Panc1 (cell line): ENCODE measurements at regions not wholly inside any gene's neighbourhood (a gene's known extent, or its start where the extent isn't known, plus 50 kb on each side); places are given as distances from the start of the nearest gene placed in this dataset.

ENCODE experiments used
- ATAC-seq: fragments of 200-7000 bp; cut with Tn5 transposase; 2 replicates; pipeline ENCODE4 v1.9.1; 2020; ENCODE audit warnings: mild to moderate bottlenecking, moderate library complexity
- BruUV-seq: library from RNA; stranded (reverse); fragments of 400-500 nt; replicated peaks from 2 replicates; lab custom pipeline; 2021; lab: Mats Ljungman, UMichigan
- CTCF ChIA-PET: fragments of 300-600 bp; sonication (Branson Sonifier 250); formaldehyde crosslinking; loops from one replicate; lab custom pipeline; 2022; ENCODE audit warnings: antibody characterized with exemption; lab: Charles Lee
- POLR2A ChIA-PET: fragments of 300-600 bp; sonication (Branson Sonifier 250); formaldehyde crosslinking; loops from one replicate; lab custom pipeline; 2022; ENCODE audit warnings: antibody characterized with exemption; lab: Charles Lee
- DNase-seq: peaks from one replicate; pipeline ENCODE4 v3.0.0-alpha.2; 2010; ENCODE audit warnings: low read depth, low spot score
- H3K27ac ChIP-seq: 2 replicates; pipeline ENCODE4 v1.5.1; 2011; ENCODE audit warnings: mild to moderate bottlenecking, low read length, inconsistent platforms
- H3K27me3 ChIP-seq: fragments of 200-500 bp; sonication (Bioruptor generic); 2 replicates; pipeline ENCODE4 v1.6.0; 2014; ENCODE audit warnings: low read length, inconsistent platforms; ENCODE audit not compliant: control insufficient read depth, insufficient read depth
- H3K36me3 ChIP-seq: fragments of 200-500 bp; sonication (Bioruptor generic); 2 replicates; pipeline ENCODE4 v1.5.1; 2014; ENCODE audit warnings: inconsistent platforms, mild to moderate bottlenecking, low read length, moderate library complexity; ENCODE audit not compliant: control insufficient read depth, insufficient read depth
- H3K4me1 ChIP-seq: 2 replicates; pipeline ENCODE4 v1.5.1; 2011; ENCODE audit warnings: inconsistent platforms, mild to moderate bottlenecking, low read length, moderate library complexity; ENCODE audit not compliant: control insufficient read depth, insufficient read depth
- H3K4me3 ChIP-seq, 2 experiments: 2 replicates each; pipeline ENCODE4 v1.5.1; 2011 to 2012; ENCODE audit warnings: low read depth in 2 of 2, low read length in 2 of 2, mild to moderate bottlenecking in 2 of 2, inconsistent platforms in 1 of 2, moderate library complexity in 1 of 2
- H3K9me3 ChIP-seq: fragments of 200-500 bp; sonication (Bioruptor generic); 2 replicates; pipeline ENCODE4 v1.5.1; 2014; ENCODE audit warnings: low read depth, mild to moderate bottlenecking, inconsistent platforms, low read length, moderate library complexity; ENCODE audit not compliant: control insufficient read depth, insufficient read depth
- POLR2AphosphoS5 ChIP-seq: IDR thresholded peaks from 2 replicates; pipeline ENCODE4 v1.6.1; 2012; ENCODE audit warnings: mild to moderate bottlenecking, low read depth, low read length, moderate library complexity
- REST ChIP-seq, 2 experiments: IDR thresholded peaks; 2 replicates each; pipeline ENCODE4 v1.6.1; 2011 to 2012; ENCODE audit warnings: low read depth in 2 of 2, control low read depth in 1 of 2, low read length in 1 of 2, mild to moderate bottlenecking in 1 of 2, moderate library complexity in 1 of 2; ENCODE audit not compliant: insufficient read depth in 1 of 2
- SIN3A ChIP-seq: IDR thresholded peaks from 2 replicates; pipeline ENCODE4 v1.6.1; 2012; ENCODE audit warnings: low read depth, mild to moderate bottlenecking, low read length, moderate library complexity, borderline replicate concordance; ENCODE audit not compliant: insufficient read depth
- TCF7L2 ChIP-seq: IDR thresholded peaks from 2 replicates; pipeline ENCODE4 v1.6.1; 2011; ENCODE audit warnings: mild to moderate bottlenecking, low read depth, low read length, inconsistent platforms
- in situ Hi-C: cut with HindIII; loops from 2 replicates; pipeline ENCODE4 v1.10.0; 2016; ENCODE audit warnings: low sequenced_read_pairs, low pct_unique_long_range_greater_than_20kb
- intact Hi-C: fragments of 100-400 bp; cut with micrococcal nuclease; formaldehyde crosslinking; loops from one replicate; pipeline ENCODE4 v1.10.0; 2022; ENCODE audit not compliant: unreplicated experiment
- TF ChIP-seq, protein P1 (sequence below): fragments of 450-650 bp; IDR thresholded peaks from 2 replicates; pipeline ENCODE4 v1.5.1; 2017; ENCODE audit warnings: mild to moderate bottlenecking

- in situ Hi-C loops, result no loop called here
- no peak overlapping the region for H3K4me3 ChIP-seq
- H3K9me3 ChIP-seq, result no peaks in the 10 kb centered on the region
Observed at GRCh38 chr6:149202952-149203351, 114.6 kb upstream of the TAB2 start.

DNA sequence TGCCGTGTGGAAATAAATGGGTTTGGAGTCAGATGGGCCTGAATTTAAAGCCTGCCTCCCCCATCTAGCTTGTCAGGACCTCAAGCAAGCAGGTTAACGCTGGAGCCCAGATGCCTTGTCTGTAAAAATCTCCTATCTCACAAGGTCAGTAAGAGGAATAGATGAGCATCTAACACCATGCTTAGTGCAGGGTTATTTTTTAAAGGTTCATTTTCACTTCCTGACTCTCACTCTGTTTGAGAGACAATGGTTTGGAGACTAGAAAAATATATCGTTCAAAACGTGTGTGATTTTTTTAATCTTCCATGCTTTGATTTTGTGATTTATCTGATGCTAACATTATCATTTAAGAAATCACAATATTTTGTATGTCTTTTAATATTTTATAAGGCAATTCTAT, 114.0 kb upstream of the TAB2 start:
- no peak for TF ChIP-seq REST (IDR thresholded peaks at IDR 0.05; ENCODE audit: insufficient read depth in 1 of 2, low read depth in 2 of 2, low read length in 1 of 2)
- TF ChIP-seq TCF7L2, result no peak
- TF ChIP-seq SIN3A, result no peak
- TF ChIP-seq POLR2AphosphoS5, result no peak
- TF ChIP-seq, protein P1, sequence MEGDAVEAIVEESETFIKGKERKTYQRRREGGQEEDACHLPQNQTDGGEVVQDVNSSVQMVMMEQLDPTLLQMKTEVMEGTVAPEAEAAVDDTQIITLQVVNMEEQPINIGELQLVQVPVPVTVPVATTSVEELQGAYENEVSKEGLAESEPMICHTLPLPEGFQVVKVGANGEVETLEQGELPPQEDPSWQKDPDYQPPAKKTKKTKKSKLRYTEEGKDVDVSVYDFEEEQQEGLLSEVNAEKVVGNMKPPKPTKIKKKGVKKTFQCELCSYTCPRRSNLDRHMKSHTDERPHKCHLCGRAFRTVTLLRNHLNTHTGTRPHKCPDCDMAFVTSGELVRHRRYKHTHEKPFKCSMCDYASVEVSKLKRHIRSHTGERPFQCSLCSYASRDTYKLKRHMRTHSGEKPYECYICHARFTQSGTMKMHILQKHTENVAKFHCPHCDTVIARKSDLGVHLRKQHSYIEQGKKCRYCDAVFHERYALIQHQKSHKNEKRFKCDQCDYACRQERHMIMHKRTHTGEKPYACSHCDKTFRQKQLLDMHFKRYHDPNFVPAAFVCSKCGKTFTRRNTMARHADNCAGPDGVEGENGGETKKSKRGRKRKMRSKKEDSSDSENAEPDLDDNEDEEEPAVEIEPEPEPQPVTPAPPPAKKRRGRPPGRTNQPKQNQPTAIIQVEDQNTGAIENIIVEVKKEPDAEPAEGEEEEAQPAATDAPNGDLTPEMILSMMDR, result no peak
- DNase-seq (no peak), ATAC-seq (no peak)
- no peaks in the 10 kb centered on the region for H3K36me3 ChIP-seq
- H3K4me3 ChIP-seq, result no peak overlapping the region
- ChIA-PET CTCF (no interaction called here), POLR2A (no interaction called here)
- intact Hi-C loops (no loop called here), in situ Hi-C loops (no loop called here)
- no TSS peak for BruUV-seq
- no peaks in the 10 kb centered on the region; the same call in none of the 2 replicates for H3K27me3 ChIP-seq
- H3K4me1 ChIP-seq, result no peaks in the 10 kb centered on the region
- H3K9me3 ChIP-seq, result no peaks in the 10 kb centered on the region
- no peak overlapping the region for H3K27ac ChIP-seq

More at GRCh38 chr6:149202952-149203351, 114.6 kb upstream of the TAB2 start:
- TF ChIP-seq, protein P1, result no peak
- TF ChIP-seq TCF7L2 (no peak), SIN3A (no peak), REST (IDR thresholded peaks at IDR 0.05; ENCODE audit: insufficient read depth in 1 of 2, low read depth in 2 of 2, low read length in 1 of 2) (no peak), POLR2AphosphoS5 (no peak)
- ChIA-PET CTCF (no interaction called here), POLR2A (no interaction called here)
- Histone ChIP-seq H3K36me3 (no peaks in the 10 kb centered on the region), H3K27ac (no peak overlapping the region), H3K4me1 (no peaks in the 10 kb centered on the region), H3K27me3 (no peaks in the 10 kb centered on the region; the same call in none of the 2 replicates)
- intact Hi-C loops, result no loop called here
- no TSS peak for BruUV-seq
- DNase-seq (no peak), ATAC-seq (no peak)
